ENCODE measurements at regions not wholly inside any gene's neighbourhood (a gene's known extent, or its start where the extent isn't known, plus 50 kb on each side); places are given as distances from the start of the nearest gene placed in this dataset.

DNA sequence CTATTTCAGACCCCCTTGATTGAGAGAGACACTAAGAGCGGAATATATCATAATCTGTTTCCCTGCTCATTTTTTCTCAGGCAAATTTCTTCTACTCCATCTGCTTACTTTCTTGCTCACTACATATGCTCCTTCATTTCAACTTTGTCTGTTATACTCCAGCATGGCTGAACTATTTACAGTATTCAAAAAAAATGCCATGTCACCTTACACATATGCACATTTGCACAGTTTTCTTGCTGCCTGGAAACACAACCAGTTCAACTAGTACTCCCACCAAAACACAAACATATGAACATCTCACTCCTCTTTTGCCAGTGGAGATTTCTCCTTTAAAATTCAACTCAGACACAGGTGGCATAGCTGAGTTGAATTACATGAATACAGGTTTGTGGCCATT lies 1142.1 kb upstream of the CADM2 start:
- Histone ChIP-seq H3K27me3 (ENCODE audit: control insufficient read depth, insufficient read depth, low read length) (no peaks in the 10 kb centered on the region), H3K36me3 (ENCODE audit: control insufficient read depth, insufficient read depth, low read length) (no peaks in the 10 kb centered on the region), H3K4me3 (replicated peaks in 1 of 4; ENCODE audit: control extremely low read depth in 1 of 4, insufficient read depth in 1 of 4, low read depth in 3 of 4, low read length in 4 of 4) (no peak overlapping the region), H3K4me2 (ENCODE audit: extremely low read depth, insufficient read depth, low read length) (no peak overlapping the region), H2AFZ (ENCODE audit: low read length) (no peak overlapping the region), H3K9me3 (ENCODE audit: control insufficient read depth, insufficient read depth, low read depth, low read length) (no peaks in the 10 kb centered on the region), H3K79me2 (ENCODE audit: control insufficient read depth, insufficient read depth, low read length) (no peaks in the 10 kb centered on the region), H4K20me1 (ENCODE audit: control insufficient read depth, extremely low read depth, insufficient read depth, low read length) (no peaks in the 10 kb centered on the region), H3K27ac (ENCODE audit: insufficient read depth, low read length) (no peak overlapping the region), H3K9ac (ENCODE audit: insufficient read depth, low read length) (no peak overlapping the region), H3K4me1 (ENCODE audit: control insufficient read depth, extremely low read depth, insufficient read depth, low read length) (no peaks in the 10 kb centered on the region)
- no peak for DNase-seq (ENCODE audit: low read depth in 2 of 2)
- TF ChIP-seq, protein P1, sequence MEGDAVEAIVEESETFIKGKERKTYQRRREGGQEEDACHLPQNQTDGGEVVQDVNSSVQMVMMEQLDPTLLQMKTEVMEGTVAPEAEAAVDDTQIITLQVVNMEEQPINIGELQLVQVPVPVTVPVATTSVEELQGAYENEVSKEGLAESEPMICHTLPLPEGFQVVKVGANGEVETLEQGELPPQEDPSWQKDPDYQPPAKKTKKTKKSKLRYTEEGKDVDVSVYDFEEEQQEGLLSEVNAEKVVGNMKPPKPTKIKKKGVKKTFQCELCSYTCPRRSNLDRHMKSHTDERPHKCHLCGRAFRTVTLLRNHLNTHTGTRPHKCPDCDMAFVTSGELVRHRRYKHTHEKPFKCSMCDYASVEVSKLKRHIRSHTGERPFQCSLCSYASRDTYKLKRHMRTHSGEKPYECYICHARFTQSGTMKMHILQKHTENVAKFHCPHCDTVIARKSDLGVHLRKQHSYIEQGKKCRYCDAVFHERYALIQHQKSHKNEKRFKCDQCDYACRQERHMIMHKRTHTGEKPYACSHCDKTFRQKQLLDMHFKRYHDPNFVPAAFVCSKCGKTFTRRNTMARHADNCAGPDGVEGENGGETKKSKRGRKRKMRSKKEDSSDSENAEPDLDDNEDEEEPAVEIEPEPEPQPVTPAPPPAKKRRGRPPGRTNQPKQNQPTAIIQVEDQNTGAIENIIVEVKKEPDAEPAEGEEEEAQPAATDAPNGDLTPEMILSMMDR (conservative IDR thresholded peaks at IDR 0.05 in 1 of 2, IDR thresholded peaks at IDR 0.05 in 1 of 2; ENCODE audit: low read depth in 1 of 2, low read length in 2 of 2), result no peak
- no peak for TF ChIP-seq EZH2 (IDR thresholded peaks at IDR 0.05; ENCODE audit: low read length, missing control alignments)

DNA sequence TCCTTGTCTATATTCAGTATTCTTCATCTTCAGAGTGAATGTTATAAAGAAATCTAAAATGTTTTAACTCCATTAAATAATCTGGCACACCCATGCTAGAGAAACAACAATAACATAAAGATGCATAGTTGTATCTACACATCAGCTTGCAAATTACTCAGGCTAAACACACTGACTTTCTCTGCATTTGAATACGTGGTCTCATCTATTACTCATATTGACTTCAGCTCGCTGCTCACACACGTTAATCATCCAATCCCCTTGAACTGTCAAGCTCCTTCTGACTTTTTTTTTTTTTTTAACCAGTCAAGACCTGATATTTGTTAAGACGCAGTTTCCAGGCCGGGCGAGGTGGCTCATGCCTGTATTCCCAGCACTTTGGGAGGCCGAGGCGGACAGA lies 1137.3 kb upstream of the CADM2 start:
- H3K4me3 ChIP-seq (replicated peaks in 1 of 4; ENCODE audit: control extremely low read depth in 1 of 4, insufficient read depth in 1 of 4, low read depth in 3 of 4, low read length in 4 of 4), result no peak overlapping the region
- no peak overlapping the region for H3K4me2 ChIP-seq (ENCODE audit: extremely low read depth, insufficient read depth, low read length)
- no peaks in the 10 kb centered on the region for H3K79me2 ChIP-seq (ENCODE audit: control insufficient read depth, insufficient read depth, low read length)
- H3K27ac ChIP-seq (ENCODE audit: insufficient read depth, low read length), result no peak overlapping the region
- H2AFZ ChIP-seq (ENCODE audit: low read length), result no peak overlapping the region
- no peaks in the 10 kb centered on the region for H3K9me3 ChIP-seq (ENCODE audit: control insufficient read depth, insufficient read depth, low read depth, low read length)
- H4K20me1 ChIP-seq (ENCODE audit: control insufficient read depth, extremely low read depth, insufficient read depth, low read length), result no peaks in the 10 kb centered on the region
- H3K36me3 ChIP-seq (ENCODE audit: control insufficient read depth, insufficient read depth, low read length), result no peaks in the 10 kb centered on the region
- TF ChIP-seq, protein P1 (conservative IDR thresholded peaks at IDR 0.05 in 1 of 2, IDR thresholded peaks at IDR 0.05 in 1 of 2; ENCODE audit: low read depth in 1 of 2, low read length in 2 of 2), result no peak
- TF ChIP-seq EZH2 (IDR thresholded peaks at IDR 0.05; ENCODE audit: low read length, missing control alignments), result no peak
- H3K9ac ChIP-seq (ENCODE audit: insufficient read depth, low read length), result no peak overlapping the region
- no peak for DNase-seq (ENCODE audit: low read depth in 2 of 2)
- no peaks in the 10 kb centered on the region for H3K27me3 ChIP-seq (ENCODE audit: control insufficient read depth, insufficient read depth, low read length)
- H3K4me1 ChIP-seq (ENCODE audit: control insufficient read depth, extremely low read depth, insufficient read depth, low read length), result no peaks in the 10 kb centered on the region

DNA sequence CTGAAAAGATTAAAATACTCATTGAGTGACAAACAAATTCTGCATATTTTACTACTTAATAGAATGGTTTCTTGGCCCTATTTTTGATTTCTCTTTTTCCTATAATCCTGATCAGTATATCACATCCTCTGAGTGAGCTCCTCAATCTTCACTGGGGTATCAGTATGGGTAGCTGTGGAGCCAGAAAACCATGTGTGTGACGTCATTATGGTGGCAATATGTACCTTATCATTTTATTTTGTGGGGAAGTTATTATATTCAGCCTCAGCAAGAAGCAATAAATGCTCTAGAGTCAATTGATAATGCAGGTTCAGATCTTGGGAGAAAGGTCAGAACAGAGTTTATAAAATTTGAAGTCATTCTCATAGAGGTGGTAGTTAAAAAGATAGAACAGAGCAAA lies 1135.7 kb upstream of the CADM2 start:
- H3K79me2 ChIP-seq (ENCODE audit: control insufficient read depth, insufficient read depth, low read length), result no peaks in the 10 kb centered on the region
- H3K27ac ChIP-seq (ENCODE audit: insufficient read depth, low read length), result no peak overlapping the region
- H3K27me3 ChIP-seq (ENCODE audit: control insufficient read depth, insufficient read depth, low read length), result no peaks in the 10 kb centered on the region
- H3K4me1 ChIP-seq (ENCODE audit: control insufficient read depth, extremely low read depth, insufficient read depth, low read length), result no peaks in the 10 kb centered on the region
- no peaks in the 10 kb centered on the region for H3K9me3 ChIP-seq (ENCODE audit: control insufficient read depth, insufficient read depth, low read depth, low read length)
- H3K4me3 ChIP-seq (replicated peaks in 1 of 4; ENCODE audit: control extremely low read depth in 1 of 4, insufficient read depth in 1 of 4, low read depth in 3 of 4, low read length in 4 of 4), result no peak overlapping the region
- H2AFZ ChIP-seq (ENCODE audit: low read length), result no peak overlapping the region
- H3K36me3 ChIP-seq (ENCODE audit: control insufficient read depth, insufficient read depth, low read length), result no peaks in the 10 kb centered on the region
- H3K4me2 ChIP-seq (ENCODE audit: extremely low read depth, insufficient read depth, low read length), result no peak overlapping the region
- no peak for DNase-seq (ENCODE audit: low read depth in 2 of 2)
- no peaks in the 10 kb centered on the region for H4K20me1 ChIP-seq (ENCODE audit: control insufficient read depth, extremely low read depth, insufficient read depth, low read length)
- no peak for TF ChIP-seq EZH2 (IDR thresholded peaks at IDR 0.05; ENCODE audit: low read length, missing control alignments)
- TF ChIP-seq, protein P1 (conservative IDR thresholded peaks at IDR 0.05 in 1 of 2, IDR thresholded peaks at IDR 0.05 in 1 of 2; ENCODE audit: low read depth in 1 of 2, low read length in 2 of 2), result no peak
- H3K9ac ChIP-seq (ENCODE audit: insufficient read depth, low read length), result no peak overlapping the region

All from fibroblast of lung (primary cell).